Naive thymus-derived CD4-positive, alpha-beta T cell (primary cell): ENCODE measurements at regions not wholly inside any gene's neighbourhood (a gene's known extent, or its start where the extent isn't known, plus 50 kb on each side); places are given as distances from the start of the nearest gene placed in this dataset.

ENCODE experiments used
- ATAC-seq: fragments of 150-1000 bp; cut with Tn5 transposase; 2 replicates; pipeline ENCODE4 v1.10.0; 2021; ENCODE audit warnings: mild to moderate bottlenecking, moderate library complexity
- CTCF ChIA-PET: fragments of 350-600 bp; sonication (Branson Sonifier 250); formaldehyde crosslinking; loops from one replicate; lab custom pipeline; 2021; ENCODE audit warnings: antibody characterized with exemption; lab: Charles Lee
- POLR2A ChIA-PET: fragments of 350-600 bp; sonication (Branson Sonifier 250); formaldehyde crosslinking; loops from one replicate; lab custom pipeline; 2021; ENCODE audit warnings: antibody characterized with exemption, inconsistent platforms; lab: Charles Lee
- DNase-seq, 9 donors: peaks; one replicate each; pipeline versions ENCODE4 v3.0.0 to v3.0.0-alpha.2; 2020 to 2022; ENCODE audit warnings: mixed read lengths in 1 of 9
- H3K27ac ChIP-seq: one replicate; pipeline ENCODE4 v1.7.0; 2013; ENCODE audit warnings: mild to moderate bottlenecking, low read depth, low read length, moderate library complexity
- H3K27me3 ChIP-seq, 2 donors: one replicate each; pipeline ENCODE4 v1.7.0; 2013; ENCODE audit warnings: low read length in 2 of 2, mild to moderate bottlenecking in 2 of 2, moderate library complexity in 2 of 2; ENCODE audit not compliant: control insufficient read depth in 2 of 2, insufficient read depth in 2 of 2
- H3K36me3 ChIP-seq, 3 experiments: 1 replicate in 2 of 3; 2 replicates in 1 of 3; pipeline ENCODE4 v1.7.0; 2013; ENCODE audit warnings: low read length in 3 of 3, mild to moderate bottlenecking in 3 of 3, moderate library complexity in 1 of 3; ENCODE audit not compliant: insufficient read depth in 3 of 3, control insufficient read depth in 2 of 3
- H3K4me1 ChIP-seq, 2 donors: one replicate each; pipeline ENCODE4 v1.7.0; 2013; ENCODE audit warnings: low read length in 2 of 2, mild to moderate bottlenecking in 2 of 2, moderate library complexity in 1 of 2; ENCODE audit not compliant: control insufficient read depth in 2 of 2, insufficient read depth in 2 of 2
- H3K4me3 ChIP-seq: 2 replicates; pipeline ENCODE4 v1.7.0; 2013; ENCODE audit warnings: mild to moderate bottlenecking, low read length
- H3K9me3 ChIP-seq, 3 experiments: 1 replicate in 2 of 3; 2 replicates in 1 of 3; pipeline ENCODE4 v1.7.0; 2013; ENCODE audit warnings: low read length in 3 of 3; ENCODE audit not compliant: control insufficient read depth in 2 of 3
- H3K27ac Mint-ChIP-seq, 9 donors: one replicate each; pipeline ENCODE4 v1.8.0; 2020 to 2022; ENCODE audit warnings: mixed read lengths in 9 of 9, mild to moderate bottlenecking in 8 of 9, moderate library complexity in 5 of 9, inconsistent platforms in 2 of 9
- H3K27me3 Mint-ChIP-seq, 5 donors: one replicate each; pipeline ENCODE4 v1.8.0; 2021 to 2022; ENCODE audit warnings: mixed read lengths in 5 of 5, mild to moderate bottlenecking in 1 of 5
- H3K36me3 Mint-ChIP-seq, 5 donors: one replicate each; pipeline ENCODE4 v1.8.0; 2020 to 2022; ENCODE audit warnings: mixed read lengths in 5 of 5, mild to moderate bottlenecking in 3 of 5, inconsistent platforms in 1 of 5
- H3K4me1 Mint-ChIP-seq, 7 donors: one replicate each; pipeline ENCODE4 v1.8.0; 2020 to 2022; ENCODE audit warnings: mixed read lengths in 7 of 7, mild to moderate bottlenecking in 3 of 7, inconsistent platforms in 1 of 7
- H3K4me3 Mint-ChIP-seq, 10 donors: one replicate each; pipeline ENCODE4 v1.8.0; 2020 to 2022; ENCODE audit warnings: mild to moderate bottlenecking in 10 of 10, mixed read lengths in 10 of 10, moderate library complexity in 6 of 10, inconsistent platforms in 2 of 10
- H3K9me3 Mint-ChIP-seq, 11 donors: one replicate each; pipeline ENCODE4 v1.8.0; 2020 to 2022; ENCODE audit warnings: mixed read lengths in 11 of 11, mild to moderate bottlenecking in 4 of 11, inconsistent platforms in 1 of 11, moderate library complexity in 1 of 11
- intact Hi-C, 2 donors: fragments of 100-400 bp; cut with micrococcal nuclease; formaldehyde crosslinking; loops; one replicate each; pipeline ENCODE4 v1.15.1; 2023

DNA sequence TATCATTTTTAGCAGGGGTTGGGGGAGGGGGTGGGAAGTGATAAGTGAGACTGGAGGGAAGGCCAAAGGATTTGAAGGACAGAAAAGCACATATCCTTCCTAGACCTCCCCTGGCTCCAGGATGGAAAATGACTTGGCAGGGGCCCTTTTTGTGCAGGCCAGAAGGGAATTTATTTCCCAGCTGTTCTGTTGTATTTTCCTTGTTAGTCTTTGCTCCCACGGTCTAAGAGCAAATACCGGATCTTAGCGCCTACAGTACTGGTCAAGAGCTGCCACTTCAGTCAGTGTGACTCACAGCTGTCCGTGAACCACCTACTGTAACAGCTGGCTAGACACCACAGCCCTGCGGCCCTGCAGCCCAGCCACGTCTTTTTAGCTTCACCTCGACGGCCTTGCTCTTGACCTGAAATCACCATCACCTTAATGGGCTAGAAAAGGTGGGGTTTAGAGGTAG, 51.0 kb upstream of the ERRFI1 start:
- Mint-ChIP-seq H3K27ac (no peak overlapping the region), H3K4me3 (no peak overlapping the region), H3K4me1 (peaks cover 0 to 8% (median 0%) of the 10 kb centered on the region in 7 donors), H3K36me3 (peaks cover 0 to 4% (median 0%) of the 10 kb centered on the region in 5 donors), H3K9me3 (peaks cover 0 to 4% (median 0%) of the 10 kb centered on the region in 11 donors), H3K27me3 (peaks cover 0 to 10% (median 8%) of the 10 kb centered on the region in 5 donors)
- Histone ChIP-seq H3K4me1 (no peaks in the 10 kb centered on the region), H3K27ac (no peak overlapping the region), H3K9me3 (no peaks in the 10 kb centered on the region), H3K36me3 (no peaks in the 10 kb centered on the region), H3K4me3 (no peak overlapping the region), H3K27me3 (no peaks in the 10 kb centered on the region)
- POLR2A ChIA-PET = no interaction called here
- CTCF ChIA-PET = no interaction called here
- ATAC-seq (no peak), DNase-seq (no peak)
- intact Hi-C loops = no loop called here

DNA sequence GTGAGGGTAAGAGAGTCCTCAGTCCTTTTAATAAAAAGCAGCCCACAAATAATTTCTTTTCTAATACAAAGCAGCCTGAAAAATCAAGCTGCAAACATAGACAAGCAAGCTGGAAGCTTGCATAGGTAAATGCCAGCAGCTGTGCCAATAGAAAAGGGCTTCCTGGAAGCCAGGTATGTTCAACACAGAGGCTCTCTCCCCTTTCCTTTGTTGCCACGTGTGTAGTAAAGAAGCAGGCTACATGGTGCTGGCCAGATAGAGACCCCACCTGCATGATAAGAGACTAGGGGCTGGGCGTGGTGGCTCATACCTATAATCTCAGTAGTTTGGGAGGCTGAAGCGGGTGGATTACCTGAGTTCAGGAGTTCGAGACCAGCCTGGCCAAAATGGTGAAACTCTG, 50.1 kb upstream of the ERRFI1 start:
- peaks cover 0 to 4% (median 0%) of the 10 kb centered on the region in 11 donors for H3K9me3 Mint-ChIP-seq
- CTCF ChIA-PET = no interaction called here
- no peak overlapping the region for H3K27ac Mint-ChIP-seq
- intact Hi-C loops = no loop called here
- H3K27me3 Mint-ChIP-seq = peaks cover 0 to 11% (median 10%) of the 10 kb centered on the region in 5 donors
- Histone ChIP-seq H3K36me3 (no peaks in the 10 kb centered on the region), H3K4me1 (no peaks in the 10 kb centered on the region), H3K4me3 (no peak overlapping the region), H3K27ac (no peak overlapping the region), H3K27me3 (no peaks in the 10 kb centered on the region), H3K9me3 (no peaks in the 10 kb centered on the region)
- H3K4me3 Mint-ChIP-seq = no peak overlapping the region
- ATAC-seq (no peak), DNase-seq (no peak)
- H3K36me3 Mint-ChIP-seq = peaks cover 0 to 4% (median 0%) of the 10 kb centered on the region in 5 donors
- peaks cover 0 to 8% (median 0%) of the 10 kb centered on the region in 7 donors for H3K4me1 Mint-ChIP-seq
- POLR2A ChIA-PET = no interaction called here
